HG03378 (cell line): ENCODE measurements at regions not wholly inside any gene's neighbourhood (a gene's known extent, or its start where the extent isn't known, plus 50 kb on each side); places are given as distances from the start of the nearest gene placed in this dataset.

Experiments used
- ATAC-seq: cut with Tn5 transposase; IDR thresholded peaks from one replicate; pipeline ENCODE4 v1.9.1; 2021; ENCODE audit warnings: mild to moderate bottlenecking, moderate library complexity; ENCODE audit not compliant: unreplicated experiment

DNA sequence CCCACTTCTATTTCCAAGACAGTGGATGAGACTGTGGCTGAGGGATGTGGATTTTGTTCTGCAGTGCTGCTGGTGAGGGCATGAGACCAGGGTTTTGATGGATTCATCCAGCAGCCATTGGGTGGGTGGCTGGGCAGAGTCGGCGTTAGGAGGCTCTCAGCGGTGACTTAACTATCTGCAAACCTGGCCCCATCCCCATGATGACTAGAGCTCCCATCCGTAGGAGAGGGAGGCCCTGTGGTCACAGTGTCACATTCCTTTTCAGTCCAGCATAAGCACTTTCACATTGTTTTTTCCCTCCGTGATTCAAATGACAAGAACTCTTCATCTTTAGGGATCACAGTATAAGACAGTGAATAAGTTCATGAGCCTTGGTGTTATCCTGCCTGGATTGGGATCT, 60.4 kb upstream of the SPRY4 start:
- ATAC-seq: no peak

DNA sequence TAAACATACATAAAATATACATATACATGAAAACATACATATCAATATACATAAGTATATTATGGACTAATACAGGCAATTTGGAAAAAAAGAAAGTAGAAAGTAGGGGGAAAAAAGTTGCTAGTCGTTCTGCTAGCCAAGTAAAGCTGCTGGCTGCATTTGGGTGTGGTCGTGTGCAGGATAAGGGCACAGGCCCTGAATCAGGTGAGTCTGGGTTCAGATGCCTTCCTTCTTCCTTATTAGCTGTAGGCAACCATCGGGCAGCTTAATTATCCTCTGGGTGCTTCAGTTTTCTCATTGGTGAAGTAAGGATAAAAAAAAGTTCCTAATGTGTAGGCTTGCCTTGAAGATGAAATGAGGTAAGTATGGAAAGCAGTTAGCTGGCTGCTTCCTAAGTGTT, 59.2 kb upstream of the SPRY4 start:
- no peak for ATAC-seq

- ATAC-seq: no peak
Observed at GRCh38 chr5:142382186-142382585, 57.4 kb upstream of the SPRY4 start.

DNA sequence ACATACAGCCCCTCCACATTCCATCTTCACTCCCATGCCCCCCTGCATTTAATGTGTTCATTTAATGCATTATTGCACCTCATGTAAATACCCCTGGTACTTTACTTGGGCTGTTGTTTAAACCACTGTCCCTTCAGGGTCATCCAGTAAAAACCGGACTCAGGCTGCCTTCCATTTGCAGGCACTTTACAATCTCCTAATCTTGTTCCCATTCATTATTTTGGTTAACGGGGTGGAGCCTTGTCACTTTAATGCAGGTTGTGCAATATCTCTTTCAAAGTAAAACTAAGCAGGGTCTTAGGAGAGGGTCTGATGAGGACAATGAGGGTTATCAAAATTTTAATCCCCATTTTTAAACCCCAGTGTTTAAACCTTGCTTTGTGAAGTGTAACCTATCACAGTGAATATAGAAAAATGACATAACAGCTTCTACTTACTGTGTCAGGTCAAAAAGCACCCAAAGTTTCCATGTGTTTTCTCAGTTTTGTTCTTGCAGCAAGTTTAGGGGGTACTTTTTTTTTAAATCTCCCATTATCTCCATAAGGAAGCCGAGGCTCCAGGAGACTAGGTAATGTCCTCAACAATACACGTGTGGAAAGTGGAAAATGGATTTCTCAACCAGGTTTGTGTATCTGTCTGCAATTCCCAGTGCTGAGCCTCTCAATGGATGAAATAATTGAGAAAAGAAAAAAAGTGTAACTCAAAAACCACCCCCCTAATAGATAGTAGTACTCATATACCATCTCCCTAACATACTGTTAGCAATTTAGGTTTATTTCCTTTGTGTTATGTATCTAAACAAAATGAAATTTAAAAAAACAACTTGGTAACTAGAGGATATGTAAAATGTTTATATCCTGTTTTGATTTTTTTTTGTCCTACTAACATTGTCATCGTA, 54.2 kb upstream of the SPRY4 start:
- ATAC-seq: no peak

GRCh38 chr5:142375944-142376411, 51.2 kb upstream of the SPRY4 start:
- ATAC-seq: no peak
